BJ (cell line): ENCODE measurements at regions not wholly inside any gene's neighbourhood (a gene's known extent, or its start where the extent isn't known, plus 50 kb on each side); places are given as distances from the start of the nearest gene placed in this dataset.

Source experiments
- CTCF ChIA-PET: fragments of 350-600 bp; formaldehyde crosslinking; extraction: SDS; loops from one replicate; lab custom pipeline; 2021; ENCODE audit warnings: antibody characterized with exemption, inconsistent platforms; lab: Yijun Ruan, JAX
- POLR2A ChIA-PET: fragments of 300-600 bp; sonication (Branson Sonifier 250); formaldehyde crosslinking; extraction: SDS; loops from one replicate; lab custom pipeline; 2021; ENCODE audit warnings: antibody characterized with exemption; lab: Charles Lee
- DNase-seq: peaks from one replicate; pipeline ENCODE4 v3.0.0-alpha.2; 2011; ENCODE audit warnings: low read depth
- H3K27me3 ChIP-seq: 2 replicates; pipeline ENCODE4 v1.6.0; 2011; ENCODE audit warnings: low read length; ENCODE audit not compliant: control insufficient read depth, insufficient read depth
- H3K36me3 ChIP-seq: 2 replicates; pipeline ENCODE4 v1.5.1; 2011; ENCODE audit warnings: low read length; ENCODE audit not compliant: control insufficient read depth, insufficient read depth
- H3K4me3 ChIP-seq: 2 replicates; pipeline ENCODE4 v1.5.1; 2011; ENCODE audit warnings: low read depth, mild to moderate bottlenecking, control low read depth, low read length
- TF ChIP-seq, protein P1 (sequence below): IDR thresholded peaks from 2 replicates; pipeline ENCODE4 v1.5.1; 2011; ENCODE audit warnings: low read depth, mild to moderate bottlenecking, control low read depth, inconsistent platforms, low read length, moderate library complexity; ENCODE audit not compliant: insufficient read depth

DNA sequence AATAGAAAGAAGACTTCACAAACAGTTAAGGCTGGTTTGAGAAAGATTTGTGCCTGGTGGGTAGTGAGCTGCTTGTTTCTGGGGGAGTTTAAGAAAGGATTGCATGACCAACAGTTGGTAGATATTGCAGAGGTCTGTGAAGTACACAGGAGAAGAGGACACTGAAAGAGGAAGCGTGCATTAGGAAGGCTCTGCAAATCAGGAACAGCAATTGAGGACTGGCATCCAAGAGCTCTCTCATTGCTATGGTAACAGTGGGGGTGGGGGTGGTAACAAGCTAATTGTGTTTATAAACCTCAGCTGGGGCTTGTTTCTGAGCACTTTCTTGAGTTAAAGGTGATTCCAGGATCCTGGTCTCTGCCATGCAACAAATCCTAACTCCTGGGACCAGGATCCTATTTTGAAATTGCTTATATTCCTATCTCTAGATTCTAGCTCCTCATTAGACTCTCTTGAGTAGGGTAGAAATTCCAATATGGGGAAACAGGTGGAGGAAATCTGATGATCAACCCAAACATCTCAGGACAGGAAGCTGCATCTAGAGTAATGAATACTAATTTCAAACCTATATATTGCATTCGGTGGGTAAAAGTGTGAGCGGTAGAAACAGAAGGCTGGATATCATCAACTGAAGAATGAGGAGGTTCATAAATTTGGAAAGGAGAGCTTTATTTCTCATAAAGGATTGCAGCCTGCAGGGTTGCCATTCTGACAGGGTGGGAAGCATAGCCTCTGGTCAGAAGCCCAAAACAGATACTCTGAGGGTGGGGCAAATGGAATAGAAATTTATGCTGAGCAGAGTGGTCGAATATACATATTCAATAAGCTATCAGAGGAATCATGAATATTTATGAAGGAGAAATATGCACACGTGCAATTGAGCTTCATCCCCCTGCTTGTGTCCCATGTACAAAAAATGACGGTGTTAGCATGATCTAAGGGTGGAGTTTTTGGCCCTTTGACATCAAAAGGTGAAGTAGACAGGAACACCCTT is 79.4 kb downstream of the PTTG1 start:
- no peak overlapping the region for H3K4me3 ChIP-seq
- H3K36me3 ChIP-seq: no peaks in the 10 kb centered on the region
- no peaks in the 10 kb centered on the region for H3K27me3 ChIP-seq
- DNase-seq: no peak
- POLR2A ChIA-PET: no interaction called here
- TF ChIP-seq, protein P1, sequence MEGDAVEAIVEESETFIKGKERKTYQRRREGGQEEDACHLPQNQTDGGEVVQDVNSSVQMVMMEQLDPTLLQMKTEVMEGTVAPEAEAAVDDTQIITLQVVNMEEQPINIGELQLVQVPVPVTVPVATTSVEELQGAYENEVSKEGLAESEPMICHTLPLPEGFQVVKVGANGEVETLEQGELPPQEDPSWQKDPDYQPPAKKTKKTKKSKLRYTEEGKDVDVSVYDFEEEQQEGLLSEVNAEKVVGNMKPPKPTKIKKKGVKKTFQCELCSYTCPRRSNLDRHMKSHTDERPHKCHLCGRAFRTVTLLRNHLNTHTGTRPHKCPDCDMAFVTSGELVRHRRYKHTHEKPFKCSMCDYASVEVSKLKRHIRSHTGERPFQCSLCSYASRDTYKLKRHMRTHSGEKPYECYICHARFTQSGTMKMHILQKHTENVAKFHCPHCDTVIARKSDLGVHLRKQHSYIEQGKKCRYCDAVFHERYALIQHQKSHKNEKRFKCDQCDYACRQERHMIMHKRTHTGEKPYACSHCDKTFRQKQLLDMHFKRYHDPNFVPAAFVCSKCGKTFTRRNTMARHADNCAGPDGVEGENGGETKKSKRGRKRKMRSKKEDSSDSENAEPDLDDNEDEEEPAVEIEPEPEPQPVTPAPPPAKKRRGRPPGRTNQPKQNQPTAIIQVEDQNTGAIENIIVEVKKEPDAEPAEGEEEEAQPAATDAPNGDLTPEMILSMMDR: no peak
- CTCF ChIA-PET: interaction anchor here (1.6 to 3.0 kb wide), 2 partner anchors 8 to 63 kb away, joined by 5 to 9 read pairs; no protein-coding TSS in a partner anchor

DNA sequence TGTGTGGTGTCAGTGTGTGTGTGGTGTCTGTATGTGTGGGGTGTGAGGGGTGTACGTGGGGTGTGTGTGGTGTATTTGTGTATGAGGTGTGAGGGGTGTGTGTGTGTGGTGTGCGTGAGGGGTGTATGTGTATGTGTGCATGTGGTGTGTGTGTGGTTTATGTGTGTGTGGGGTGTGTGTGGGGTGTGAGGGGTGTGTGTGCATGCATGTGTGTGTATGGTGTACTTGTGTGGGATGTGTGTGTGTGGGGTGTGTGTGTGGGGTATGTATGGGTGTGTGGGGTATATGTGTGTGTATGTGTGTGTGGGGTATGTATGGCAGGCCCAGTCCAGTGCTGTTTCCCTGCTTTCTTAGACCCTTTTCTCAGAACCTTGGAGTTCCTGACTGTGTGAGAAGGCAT is 83.3 kb downstream of the PTTG1 start:
- no peak for DNase-seq
- TF ChIP-seq, protein P1: no peak
- ChIA-PET POLR2A (no interaction called here), CTCF (interaction anchor here (3.6 kb wide), 1 partner anchor 66 kb away, joined by 43 read pairs; no protein-coding TSS in a partner anchor)
- Histone ChIP-seq H3K4me3 (no peak overlapping the region), H3K36me3 (no peaks in the 10 kb centered on the region), H3K27me3 (peaks cover 2% of the 10 kb centered on the region; the same call in 1 of the 2 replicates)

DNA sequence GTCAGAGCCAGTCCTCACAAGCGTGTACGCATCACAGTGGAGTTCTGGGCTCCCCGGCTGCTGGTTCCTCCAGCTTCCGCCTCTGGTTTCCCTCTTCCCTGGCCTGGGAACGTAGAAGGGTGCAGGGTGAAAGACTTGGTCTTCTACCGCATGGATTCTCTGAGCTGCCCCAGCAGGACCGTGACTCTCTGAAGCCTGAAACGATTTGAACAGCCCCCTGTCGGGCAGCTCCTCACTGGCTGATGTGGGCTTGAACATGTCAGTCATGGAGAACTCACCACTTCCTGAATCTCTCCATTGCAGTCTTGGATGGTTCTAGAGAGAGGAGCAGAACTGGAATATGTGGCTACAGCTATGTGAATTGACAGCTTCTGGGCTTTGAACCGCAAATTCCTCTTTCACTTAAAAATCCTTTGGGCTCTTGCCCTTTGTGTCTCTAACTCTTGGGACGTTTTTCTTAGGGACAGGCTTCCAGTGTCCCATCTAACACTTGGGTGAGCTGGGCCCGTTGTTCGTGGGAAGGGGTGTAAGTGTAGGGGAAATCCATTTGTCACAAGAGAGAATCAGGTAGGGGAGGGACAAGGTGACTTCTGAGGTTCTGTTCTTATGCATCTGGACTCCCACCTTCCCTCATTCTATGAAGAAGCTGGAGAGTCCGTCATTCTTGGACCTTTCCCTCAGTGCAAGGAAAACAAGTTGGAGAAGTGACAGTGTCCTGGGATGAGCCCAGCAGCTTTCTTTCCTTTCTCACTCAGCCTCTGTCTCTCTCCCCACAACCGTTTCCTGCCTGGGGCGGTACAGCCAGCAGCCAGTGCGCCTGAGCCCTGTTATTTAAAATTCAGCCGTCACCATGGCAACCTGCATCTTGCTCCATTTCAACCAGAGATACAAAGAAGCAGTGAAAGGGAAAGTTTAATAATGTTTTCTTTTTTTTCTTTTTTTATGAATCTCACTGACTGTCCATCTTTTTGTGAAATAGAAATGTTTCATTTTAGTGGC is 84.7 kb downstream of the PTTG1 start:
- Histone ChIP-seq H3K4me3 (no peak overlapping the region), H3K27me3 (peaks cover 2% of the 10 kb centered on the region; the same call in 1 of the 2 replicates), H3K36me3 (no peaks in the 10 kb centered on the region)
- DNase-seq: no peak
- TF ChIP-seq, protein P1: no peak
- ChIA-PET CTCF (interaction anchor here (1.0 to 3.6 kb wide), 6 partner anchors 8 to 68 kb away, joined by 3 to 43 read pairs (median 6); no protein-coding TSS in a partner anchor), POLR2A (no interaction called here)

DNA sequence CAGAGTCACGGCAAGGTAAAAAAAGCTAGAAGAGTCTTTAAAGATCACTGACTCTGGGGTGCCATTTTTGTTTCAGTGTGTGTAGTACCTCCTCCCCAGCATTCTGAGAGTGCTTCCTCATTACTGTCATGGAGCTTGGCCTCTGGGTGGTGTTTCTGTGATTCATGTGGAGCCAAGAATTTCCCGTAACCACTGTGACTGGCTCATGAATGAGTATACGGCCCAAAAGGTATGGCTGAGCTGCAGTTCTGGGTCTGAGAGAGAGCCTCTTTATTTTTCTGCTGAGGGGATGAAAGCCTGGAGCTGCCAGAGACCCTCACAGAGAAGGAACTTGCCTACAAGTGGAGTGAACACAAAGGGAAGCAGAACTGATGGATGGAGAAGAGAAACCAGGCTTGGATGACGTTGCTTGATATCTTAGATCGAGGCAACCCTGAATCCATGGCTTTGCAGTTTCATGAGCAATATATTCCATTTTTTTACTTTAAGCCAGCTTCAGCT is 85.6 kb downstream of the PTTG1 start:
- CTCF ChIA-PET: interaction anchor here (0.8 to 3.6 kb wide), 9 partner anchors 9 to 69 kb away, joined by 3 to 43 read pairs (median 4); no protein-coding TSS in a partner anchor
- Histone ChIP-seq H3K4me3 (no peak overlapping the region), H3K36me3 (no peaks in the 10 kb centered on the region), H3K27me3 (peaks cover 2% of the 10 kb centered on the region; the same call in 1 of the 2 replicates)
- no peak for DNase-seq
- POLR2A ChIA-PET: no interaction called here
- TF ChIP-seq, protein P1: no peak
